Endothelial cell of umbilical vein (primary cell): ENCODE measurements at regions not wholly inside any gene's neighbourhood (a gene's known extent, or its start where the extent isn't known, plus 50 kb on each side); places are given as distances from the start of the nearest gene placed in this dataset.

Experiments used
- BruUV-seq: library from RNA; stranded (reverse); fragments of 400-500 nt; replicated peaks from 2 replicates; lab custom pipeline; 2021; lab: Mats Ljungman, UMichigan
- CTCF ChIA-PET: fragments of 300-600, 350-600 bp; sonication (Branson Sonifier 250); formaldehyde crosslinking; loops from one replicate; lab custom pipeline; 2021; ENCODE audit warnings: antibody characterized with exemption, inconsistent platforms; lab: Charles Lee
- POLR2A ChIA-PET: fragments of 300-600, 350-600 bp; sonication (Branson Sonifier 250); formaldehyde crosslinking; loops from one replicate; lab custom pipeline; 2021; ENCODE audit warnings: antibody characterized with exemption, inconsistent platforms; lab: Charles Lee
- DNase-seq: peaks from one replicate; pipeline ENCODE4 v3.0.0-alpha.2; 2011; ENCODE audit warnings: low read depth, low spot score
- FAIRE-seq: peaks from 2 replicates; lab custom pipeline; 2011; peaks lifted over from hg19 to GRCh38; lab: Jason Lieb, UNC
- H2AFZ ChIP-seq: 2 replicates; pipeline ENCODE4 v1.6.0; 2012; ENCODE audit warnings: low read depth, low read length, control low read depth, inconsistent platforms
- H3K27ac ChIP-seq: 2 replicates; pipeline ENCODE4 v1.5.1; 2011; ENCODE audit warnings: low read depth, mild to moderate bottlenecking, control low read depth, low read length, moderate library complexity; ENCODE audit not compliant: insufficient read depth
- H3K27me3 ChIP-seq, 2 experiments: 2 replicates each; pipeline versions ENCODE4 v1.6.0 to v1.6.1; 2011; ENCODE audit warnings: low read length in 2 of 2, mixed read lengths in 1 of 2; ENCODE audit not compliant: control insufficient read depth in 2 of 2, insufficient read depth in 2 of 2
- H3K36me3 ChIP-seq, 2 experiments: 2 replicates in 1 of 2; 3 replicates in 1 of 2; pipeline ENCODE4 v1.5.1; 2011; ENCODE audit warnings: low read length in 2 of 2, mild to moderate bottlenecking in 1 of 2, moderate library complexity in 1 of 2; ENCODE audit not compliant: control insufficient read depth in 2 of 2, insufficient read depth in 2 of 2; ENCODE audit errors: extremely low read depth in 1 of 2
- H3K4me1 ChIP-seq: 3 replicates; pipeline ENCODE4 v1.5.1; 2011; ENCODE audit warnings: mild to moderate bottlenecking, low read length; ENCODE audit not compliant: control insufficient read depth, insufficient read depth; ENCODE audit errors: extremely low read depth
- H3K4me2 ChIP-seq: 2 replicates; pipeline ENCODE4 v1.6.1; 2011; ENCODE audit warnings: low read length, control low read depth, mixed read lengths; ENCODE audit not compliant: insufficient read depth
- H3K4me3 ChIP-seq, 3 experiments: fragments of 200-600 bp in 1 of 3; sonication (generic), shearing (Covaris generic) in 1 of 3; replicated peaks in 1 of 3; 2 replicates each; pipeline ENCODE4 v1.5.1; 2011 to 2016; ENCODE audit warnings: control low read depth in 3 of 3, low read length in 3 of 3, mild to moderate bottlenecking in 2 of 3, inconsistent platforms in 1 of 3, low read depth in 1 of 3, moderate library complexity in 1 of 3; ENCODE audit not compliant: insufficient read depth in 1 of 3
- H3K79me2 ChIP-seq: 2 replicates; pipeline ENCODE4 v1.6.0; 2012; ENCODE audit warnings: low read length, inconsistent platforms; ENCODE audit not compliant: control insufficient read depth, insufficient read depth
- H3K9ac ChIP-seq: replicated peaks from 2 replicates; pipeline ENCODE3; 2011; ENCODE audit warnings: low read length, control low read depth; ENCODE audit not compliant: insufficient read depth; ENCODE audit errors: extremely low read depth
- H3K9me1 ChIP-seq: replicated peaks from 3 replicates; pipeline ENCODE4 v1.6.0; 2011; ENCODE audit warnings: mild to moderate bottlenecking, low read length; ENCODE audit not compliant: control insufficient read depth, insufficient read depth; ENCODE audit errors: extremely low read depth
- H3K9me3 ChIP-seq: replicated peaks from 2 replicates; pipeline ENCODE4 v1.5.1; 2012; ENCODE audit warnings: low read length, inconsistent platforms; ENCODE audit not compliant: control insufficient read depth, insufficient read depth
- H4K20me1 ChIP-seq: replicated peaks from 2 replicates; pipeline ENCODE3; 2011; ENCODE audit warnings: mild to moderate bottlenecking, low read length; ENCODE audit not compliant: control insufficient read depth, insufficient read depth; ENCODE audit errors: extremely low read depth
- CTCF ChIP-seq, 2 donors: IDR thresholded peaks; 1 replicate in 1 of 2; 2 replicates in 1 of 2; pipeline ENCODE4 v1.5.1; 2011; ENCODE audit warnings: low read length in 2 of 2, mild to moderate bottlenecking in 2 of 2, moderate library complexity in 2 of 2, control low read depth in 1 of 2, inconsistent platforms in 1 of 2, low read depth in 1 of 2; ENCODE audit not compliant: insufficient read depth in 1 of 2; ENCODE audit errors: extremely low read depth in 1 of 2
- FOS ChIP-seq: IDR thresholded peaks from 2 replicates; pipeline ENCODE4 v1.6.1; 2011; ENCODE audit warnings: mild to moderate bottlenecking, low read length, moderate library complexity, borderline replicate concordance; ENCODE audit not compliant: insufficient read depth
- GATA2 ChIP-seq: IDR thresholded peaks from 2 replicates; pipeline ENCODE4 v1.7.0; 2011; ENCODE audit warnings: low read depth, mild to moderate bottlenecking, moderate library complexity, mixed read lengths, low read length; ENCODE audit not compliant: insufficient read length, insufficient read depth
- JUN ChIP-seq: IDR thresholded peaks from 2 replicates; pipeline ENCODE4 v1.6.1; 2011; ENCODE audit warnings: borderline replicate concordance, low read depth; ENCODE audit not compliant: insufficient read length, insufficient read depth
- MAX ChIP-seq: IDR thresholded peaks from 2 replicates; pipeline ENCODE4 v1.6.1; 2011; ENCODE audit not compliant: insufficient read depth, insufficient read length
- MYC ChIP-seq: IDR thresholded peaks from one replicate; pipeline ENCODE4 v1.6.1; 2011; ENCODE audit warnings: mild to moderate bottlenecking, low read depth, low read length
- dilution Hi-C: fragments of 300-500 bp; cut with MboI; formaldehyde crosslinking; loops from one replicate; pipeline ENCODE4 v1.15.0; 2019; ENCODE audit warnings: low sequenced_read_pairs; ENCODE audit not compliant: extremely low pct_ligation_motif_present
- intact Hi-C: fragments of 100-400 bp; cut with micrococcal nuclease; formaldehyde crosslinking; loops from one replicate; pipeline ENCODE4 v1.10.0; 2022

GRCh38 chr14:53338192-53338591, 185.1 kb upstream of the DDHD1 start:
- peak; percentile 4 for FAIRE-seq
- no peak overlapping the region for H3K4me2 ChIP-seq
- POLR2A ChIA-PET: no interaction called here

GRCh38 chr14:53336729-53337128, 183.6 kb upstream of the DDHD1 start:
- Histone ChIP-seq H3K9ac (no peak overlapping the region), H3K36me3 (no peaks in the 10 kb centered on the region), H3K79me2 (no peaks in the 10 kb centered on the region), H3K9me1 (no peaks in the 10 kb centered on the region), H3K4me3 (no peak overlapping the region), H3K4me1 (no peaks in the 10 kb centered on the region), H3K27ac (no peak overlapping the region), H3K4me2 (no peak overlapping the region), H3K27me3 (peaks cover 0 to 3% of the 10 kb centered on the region in 2 experiments), H3K9me3 (no peaks in the 10 kb centered on the region), H4K20me1 (no peaks in the 10 kb centered on the region), H2AFZ (no peak overlapping the region)
- POLR2A ChIA-PET: no interaction called here
- CTCF ChIA-PET: interaction anchor here (1.5 kb wide), 2 partner anchors 9 to 18 kb away, joined by 3 to 4 read pairs; no protein-coding TSS in a partner anchor
- intact Hi-C loops: no loop called here
- TF ChIP-seq JUN (no peak), CTCF (IDR thresholded peaks at IDR 0.05; ENCODE audit: extremely low read depth in 1 of 2, insufficient read depth in 1 of 2, low read depth in 1 of 2, low read length in 2 of 2) (no peak), MYC (no peak), GATA2 (no peak), MAX (no peak)
- DNase-seq: no peak
- BruUV-seq: no TSS peak
- dilution Hi-C loops: no loop called here
- no peak for FAIRE-seq

More at GRCh38 chr14:53338192-53338591, 185.1 kb upstream of the DDHD1 start:
- no peaks in the 10 kb centered on the region for H3K9me3 ChIP-seq
- H4K20me1 ChIP-seq: no peaks in the 10 kb centered on the region
- no peak overlapping the region for H3K9ac ChIP-seq
- dilution Hi-C loops (no loop called here), intact Hi-C loops (no loop called here)
- no peaks in the 10 kb centered on the region for H3K27me3 ChIP-seq
- no TSS peak for BruUV-seq
- CTCF ChIA-PET: interaction anchor here (1.5 kb wide), 1 partner anchor 8 kb away, joined by 4 read pairs; no protein-coding TSS in a partner anchor
- no peaks in the 10 kb centered on the region for H3K4me1 ChIP-seq
- H3K4me3 ChIP-seq: no peak overlapping the region
- H2AFZ ChIP-seq: no peak overlapping the region
- H3K36me3 ChIP-seq: no peaks in the 10 kb centered on the region
- no peaks in the 10 kb centered on the region for H3K9me1 ChIP-seq
- H3K79me2 ChIP-seq: no peaks in the 10 kb centered on the region
- H3K27ac ChIP-seq: no peak overlapping the region
- no peak for DNase-seq
- no peak for TF ChIP-seq JUN
- TF ChIP-seq FOS: peak; percentile 10
